ENCODE measurements at regions not wholly inside any gene's neighbourhood (a gene's known extent, or its start where the extent isn't known, plus 50 kb on each side); places are given as distances from the start of the nearest gene placed in this dataset.

- no peak for TF ChIP-seq CTCF (IDR thresholded peaks at IDR 0.05; ENCODE audit: insufficient read depth, low read depth, low read length)
- no peak overlapping the region for H3K4me3 ChIP-seq (ENCODE audit: low read depth, low read length)
- no peak for DNase-seq (ENCODE audit: low read depth)
Observed at GRCh38 chr9:82584349-82584863, 478.5 kb downstream of the RASEF start.

GRCh38 chr9:82586918-82587356 lies 476.0 kb downstream of the RASEF start:
- no peak for DNase-seq (ENCODE audit: low read depth)
- H3K4me3 ChIP-seq (ENCODE audit: low read depth, low read length) = no peak overlapping the region
- no peak for TF ChIP-seq CTCF (IDR thresholded peaks at IDR 0.05; ENCODE audit: insufficient read depth, low read depth, low read length)

- TF ChIP-seq CTCF (IDR thresholded peaks at IDR 0.05; ENCODE audit: insufficient read depth, low read depth, low read length) = no peak
- no peak overlapping the region for H3K4me3 ChIP-seq (ENCODE audit: low read depth, low read length)
- DNase-seq (ENCODE audit: low read depth) = no peak
Observed at GRCh38 chr9:82588301-82589180, 474.4 kb downstream of the RASEF start.

GRCh38 chr9:82590845-82591244 lies 472.1 kb downstream of the RASEF start:
- no peak overlapping the region for H3K4me3 ChIP-seq (ENCODE audit: low read depth, low read length)
- no peak for TF ChIP-seq CTCF (IDR thresholded peaks at IDR 0.05; ENCODE audit: insufficient read depth, low read depth, low read length)
- DNase-seq (ENCODE audit: low read depth) = no peak

- no peak for DNase-seq (ENCODE audit: low read depth)
- no peak for TF ChIP-seq CTCF (IDR thresholded peaks at IDR 0.05; ENCODE audit: insufficient read depth, low read depth, low read length)
- H3K4me3 ChIP-seq (ENCODE audit: low read depth, low read length) = no peak overlapping the region
Observed at GRCh38 chr9:82593501-82593900, 469.4 kb downstream of the RASEF start.

- DNase-seq (ENCODE audit: low read depth) = no peak
- no peak for TF ChIP-seq CTCF (IDR thresholded peaks at IDR 0.05; ENCODE audit: insufficient read depth, low read depth, low read length)
Observed at GRCh38 chr9:82597241-82598203, 465.4 kb downstream of the RASEF start.

More at GRCh38 chr9:82597241-82598203, 465.4 kb downstream of the RASEF start:
- H3K4me3 ChIP-seq (ENCODE audit: low read depth, low read length) = no peak overlapping the region

Data from fibroblast of villous mesenchyme (primary cell).